ENCODE measurements at regions not wholly inside any gene's neighbourhood (a gene's known extent, or its start where the extent isn't known, plus 50 kb on each side); places are given as distances from the start of the nearest gene placed in this dataset.

DNA sequence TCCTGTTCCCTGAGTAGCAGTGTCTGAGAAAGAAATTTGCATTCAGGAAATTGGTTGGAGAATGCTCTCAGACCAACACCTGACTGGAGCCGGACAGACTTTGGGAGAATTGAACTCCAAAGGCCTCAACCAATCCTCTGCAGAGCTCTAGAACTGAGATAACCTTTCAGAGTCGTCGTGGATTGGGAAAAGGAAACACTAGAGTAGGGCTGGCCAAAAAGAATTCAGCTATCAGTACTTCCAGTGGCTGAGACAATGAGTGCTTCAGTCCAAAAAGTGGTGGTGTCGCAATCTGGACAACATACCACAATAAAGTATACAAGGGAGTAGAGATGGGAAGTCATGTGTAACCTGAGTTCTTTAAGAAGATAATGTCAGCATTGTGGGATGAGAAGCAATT, 377.1 kb downstream of the SLC16A7 start:
- TF ChIP-seq, protein P1, sequence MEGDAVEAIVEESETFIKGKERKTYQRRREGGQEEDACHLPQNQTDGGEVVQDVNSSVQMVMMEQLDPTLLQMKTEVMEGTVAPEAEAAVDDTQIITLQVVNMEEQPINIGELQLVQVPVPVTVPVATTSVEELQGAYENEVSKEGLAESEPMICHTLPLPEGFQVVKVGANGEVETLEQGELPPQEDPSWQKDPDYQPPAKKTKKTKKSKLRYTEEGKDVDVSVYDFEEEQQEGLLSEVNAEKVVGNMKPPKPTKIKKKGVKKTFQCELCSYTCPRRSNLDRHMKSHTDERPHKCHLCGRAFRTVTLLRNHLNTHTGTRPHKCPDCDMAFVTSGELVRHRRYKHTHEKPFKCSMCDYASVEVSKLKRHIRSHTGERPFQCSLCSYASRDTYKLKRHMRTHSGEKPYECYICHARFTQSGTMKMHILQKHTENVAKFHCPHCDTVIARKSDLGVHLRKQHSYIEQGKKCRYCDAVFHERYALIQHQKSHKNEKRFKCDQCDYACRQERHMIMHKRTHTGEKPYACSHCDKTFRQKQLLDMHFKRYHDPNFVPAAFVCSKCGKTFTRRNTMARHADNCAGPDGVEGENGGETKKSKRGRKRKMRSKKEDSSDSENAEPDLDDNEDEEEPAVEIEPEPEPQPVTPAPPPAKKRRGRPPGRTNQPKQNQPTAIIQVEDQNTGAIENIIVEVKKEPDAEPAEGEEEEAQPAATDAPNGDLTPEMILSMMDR (conservative IDR thresholded peaks at IDR 0.05; ENCODE audit: low read length) = no peak
- no peak for TF ChIP-seq EZH2phosphoT487 (IDR thresholded peaks at IDR 0.05; ENCODE audit: borderline replicate concordance)

Data from Loucy (cell line).